GM18873 (cell line): ENCODE measurements at regions not wholly inside any gene's neighbourhood (a gene's known extent, or its start where the extent isn't known, plus 50 kb on each side); places are given as distances from the start of the nearest gene placed in this dataset.

Experiments used
- ATAC-seq: cut with Tn5 transposase; IDR thresholded peaks from one replicate; pipeline ENCODE4 v1.9.1; 2021; ENCODE audit warnings: mild to moderate bottlenecking, moderate library complexity, moderate number of reproducible peaks; ENCODE audit not compliant: unreplicated experiment, low FRiP score

DNA sequence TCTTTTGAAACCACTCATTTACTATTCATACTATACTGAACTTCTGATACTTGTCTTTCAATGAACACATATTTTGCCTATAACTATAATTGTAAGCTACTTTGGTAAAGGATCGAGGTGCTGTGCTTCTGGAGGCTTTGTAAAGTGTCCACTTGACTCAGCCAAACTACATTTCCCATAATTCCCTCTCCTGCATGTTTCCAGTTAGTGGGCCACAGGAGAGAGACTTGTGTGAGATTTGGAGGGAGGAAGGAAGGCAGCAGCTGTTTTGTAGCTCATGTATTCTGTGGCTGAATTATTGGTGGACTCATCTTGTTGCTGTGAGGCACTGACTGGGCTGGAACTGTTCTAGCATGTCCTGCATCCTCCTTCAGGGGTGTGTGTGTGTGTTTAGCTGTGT is 328.8 kb downstream of the ARL6IP6 start:
- ATAC-seq, result no peak

DNA sequence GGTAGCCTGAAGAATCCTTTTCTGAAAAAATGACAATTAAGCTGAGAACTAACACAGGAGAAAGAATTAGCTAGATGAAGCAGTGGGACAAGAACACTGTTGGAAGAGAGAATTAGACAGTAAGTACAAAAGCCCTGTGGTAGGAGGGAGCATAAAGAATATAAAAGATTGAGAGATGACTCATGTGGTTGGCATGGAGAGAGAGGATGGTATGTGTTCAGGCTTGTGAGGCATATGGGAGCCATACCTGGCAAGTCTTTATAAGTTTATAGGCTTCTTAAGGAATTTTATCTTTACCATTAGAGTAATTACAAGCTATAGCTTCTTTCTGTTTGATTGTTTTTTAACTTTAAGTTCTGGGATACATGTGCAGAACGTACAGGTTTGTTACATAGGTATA is 325.0 kb downstream of the ARL6IP6 start:
- no peak for ATAC-seq

DNA sequence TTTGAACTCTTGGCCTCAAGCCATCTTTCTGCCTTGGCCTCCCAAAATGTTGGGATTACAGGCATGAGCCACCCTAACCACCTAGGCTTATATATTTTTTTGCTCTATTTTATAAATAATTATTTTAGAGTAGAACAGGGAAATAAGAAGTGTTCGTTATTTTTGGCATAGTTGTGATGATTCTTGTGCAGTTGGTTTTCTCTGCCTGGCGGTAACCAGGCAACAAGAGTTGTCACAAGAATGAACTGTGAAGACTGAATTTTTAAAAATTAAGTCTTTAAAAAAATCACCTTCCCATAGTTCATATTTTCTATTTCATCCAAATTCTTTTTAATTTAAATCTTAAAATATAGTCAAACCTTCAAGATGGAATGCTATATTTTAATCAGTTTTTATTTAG is 310.2 kb downstream of the ARL6IP6 start:
- ATAC-seq, result no peak

- no peak for ATAC-seq
Observed at GRCh38 chr2:153027533-153027932, 309.1 kb downstream of the ARL6IP6 start.

DNA sequence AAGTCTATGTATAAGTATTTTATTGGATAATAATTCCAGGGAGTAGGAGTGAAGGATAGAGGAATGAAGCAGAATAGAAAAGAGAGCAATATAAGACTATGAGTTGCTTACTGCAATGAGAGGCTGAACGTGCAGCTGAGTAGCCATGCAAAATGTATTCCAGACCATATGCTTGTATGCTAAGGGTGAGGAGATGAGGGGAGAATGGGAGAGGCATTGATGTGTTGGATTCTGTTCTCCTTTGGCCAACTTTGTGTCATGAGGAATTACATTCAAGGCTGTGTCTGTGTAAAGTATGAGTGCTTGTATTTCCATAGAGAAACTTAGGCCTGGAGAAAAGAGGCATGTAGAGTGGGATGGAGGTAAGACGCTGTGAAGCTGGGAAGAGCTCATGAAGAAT is 301.8 kb downstream of the ARL6IP6 start:
- no peak for ATAC-seq

DNA sequence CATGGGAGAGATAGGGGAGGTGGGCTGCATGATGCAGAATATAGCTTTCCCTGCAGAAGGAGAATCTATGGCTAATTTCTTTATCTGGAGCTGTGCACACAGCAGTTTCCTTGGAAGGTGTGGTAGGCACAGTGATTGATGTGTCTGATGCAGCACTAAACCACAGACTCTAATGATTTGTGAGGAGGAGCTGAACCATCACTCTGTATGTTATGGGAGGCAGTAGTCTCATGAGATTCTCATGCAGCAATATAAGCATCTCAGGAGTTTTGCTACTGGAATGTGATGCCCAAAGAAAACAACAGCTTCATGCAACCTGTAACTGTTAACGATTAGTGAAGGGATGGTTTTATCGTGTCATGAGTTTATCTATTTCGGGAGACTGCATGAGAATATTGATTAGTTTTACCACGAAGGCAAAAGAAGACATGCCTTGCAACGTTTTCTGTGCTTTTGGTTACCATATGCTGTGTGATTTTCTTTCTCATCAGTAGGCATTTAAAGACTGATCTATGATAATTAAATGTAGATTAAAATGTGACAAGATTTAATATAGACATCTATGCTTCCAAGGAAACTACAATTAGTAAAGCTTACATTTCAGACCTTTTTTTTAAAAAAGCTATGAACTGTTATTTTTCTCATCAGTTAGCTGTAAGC is 286.8 kb downstream of the ARL6IP6 start:
- no peak for ATAC-seq

DNA sequence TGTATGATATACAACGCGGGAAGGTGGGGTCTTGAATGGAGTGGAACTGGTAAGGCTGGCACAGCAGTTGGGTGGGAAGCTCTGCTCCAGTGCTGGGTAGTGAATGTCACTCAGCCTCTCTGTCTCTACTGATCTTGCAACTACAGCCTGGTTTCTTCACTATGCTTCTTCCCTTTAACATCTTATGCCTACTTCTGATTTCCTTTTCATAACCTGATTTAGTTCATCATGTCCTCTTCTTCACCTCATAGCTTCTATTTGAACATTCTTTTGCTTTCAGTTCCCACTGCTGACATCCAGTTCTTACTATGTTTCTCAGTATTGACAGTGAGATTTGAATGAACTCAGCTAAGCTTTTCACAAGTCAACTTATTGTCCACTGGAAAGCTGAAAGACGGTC is 286.2 kb downstream of the ARL6IP6 start:
- no peak for ATAC-seq

DNA sequence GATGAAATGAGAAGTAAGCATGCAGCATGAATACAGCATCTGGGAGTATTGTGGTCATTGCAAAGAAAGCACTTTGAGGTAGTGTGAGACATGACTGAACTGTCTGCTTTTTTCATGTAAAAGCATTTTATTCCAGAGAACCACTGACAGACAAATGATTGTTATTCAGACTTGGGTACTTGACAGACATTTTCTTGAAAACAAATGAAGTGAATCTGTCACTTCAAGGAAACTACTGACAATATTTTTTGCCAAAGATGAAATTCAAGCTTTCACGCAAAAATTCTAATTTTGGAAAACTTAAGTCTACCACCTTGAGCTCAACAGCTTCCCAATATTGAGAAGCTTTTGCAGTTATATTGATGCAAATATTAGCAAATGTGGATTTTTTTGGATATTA is 255.7 kb downstream of the ARL6IP6 start:
- ATAC-seq, result no peak

DNA sequence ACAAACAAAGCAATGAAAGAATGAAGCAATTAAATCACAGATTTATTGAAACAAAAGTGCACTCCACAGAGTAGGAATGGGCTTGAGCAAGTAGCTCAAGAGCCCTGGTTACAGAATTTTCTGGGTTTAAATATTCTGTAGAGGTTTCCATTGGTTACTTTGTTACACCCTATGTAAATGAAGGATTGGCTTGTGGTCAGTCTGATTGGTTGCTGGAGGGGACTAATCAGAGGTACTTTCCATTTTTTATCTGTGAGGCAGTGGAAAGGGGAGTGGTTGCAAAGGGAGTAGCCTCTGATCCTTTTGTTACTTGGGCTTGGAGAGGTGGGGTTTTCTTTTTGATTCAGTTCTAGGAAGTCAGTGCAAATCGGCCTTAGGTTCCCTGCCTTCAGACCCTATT is 253.3 kb downstream of the ARL6IP6 start:
- no peak for ATAC-seq

GRCh38 chr2:152962446-152962845 is 244.0 kb downstream of the ARL6IP6 start:
- no peak for ATAC-seq

GRCh38 chr2:152961351-152961750 is 242.9 kb downstream of the ARL6IP6 start:
- no peak for ATAC-seq

DNA sequence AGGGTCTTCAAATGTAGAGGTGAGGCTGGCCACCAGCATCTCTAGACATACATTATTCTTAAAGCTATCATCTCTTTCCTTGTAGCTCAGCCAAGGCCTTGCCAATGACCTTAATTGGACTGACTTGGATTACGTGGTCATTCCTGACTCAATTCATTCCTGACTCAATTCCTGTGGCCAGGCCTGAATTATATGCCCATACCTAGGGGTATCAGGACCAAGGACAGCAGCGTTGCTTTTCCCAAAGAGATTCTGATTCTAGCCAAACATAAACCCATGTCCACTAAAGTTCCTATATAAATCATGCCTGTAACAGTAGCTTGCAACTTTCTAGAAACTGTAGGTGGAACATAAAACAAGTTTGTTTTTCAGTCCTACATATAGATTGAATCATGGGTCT is 231.7 kb downstream of the ARL6IP6 start:
- ATAC-seq, result no peak

DNA sequence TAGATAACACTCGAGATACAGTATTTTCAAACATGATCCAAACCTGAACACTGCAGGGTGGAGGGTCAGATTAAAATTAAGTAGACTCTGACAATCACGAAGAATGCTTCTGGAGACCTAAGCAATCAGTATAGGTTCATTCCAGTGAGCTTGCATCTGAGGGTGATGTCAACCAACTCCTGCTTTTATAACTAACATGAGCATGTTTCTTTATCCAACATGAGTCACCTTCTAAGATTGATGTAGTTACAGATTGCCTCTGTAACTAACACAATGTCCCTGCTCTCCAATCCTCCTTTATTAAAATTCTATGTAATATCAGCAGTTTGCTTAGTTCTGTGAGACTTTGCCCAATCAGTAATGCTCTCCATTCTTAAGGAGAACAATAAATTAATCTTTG is 225.7 kb downstream of the ARL6IP6 start:
- ATAC-seq, result no peak

DNA sequence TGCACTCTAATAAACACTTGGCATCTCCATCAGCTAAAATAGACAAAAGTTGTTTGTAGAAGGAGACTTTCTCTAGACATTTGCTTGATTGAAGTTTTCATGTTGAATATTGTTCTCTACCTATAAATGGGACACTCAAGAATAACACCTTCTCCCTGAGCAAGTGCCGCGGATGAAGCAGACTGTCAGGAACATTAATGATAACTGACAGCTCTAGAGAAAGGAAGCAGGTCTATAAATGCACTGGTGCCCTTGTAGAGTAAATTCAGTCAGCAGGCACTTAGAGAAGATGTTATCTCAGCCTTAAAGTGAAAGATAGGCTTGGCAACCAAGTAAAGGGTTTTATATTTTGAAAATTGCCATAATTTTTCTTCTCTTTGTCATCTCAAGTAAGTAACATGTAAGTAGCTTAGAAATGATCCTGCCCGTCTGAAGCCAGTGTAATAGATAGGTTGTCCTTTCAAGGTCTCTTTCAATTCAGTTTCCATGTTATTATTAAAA is 224.6 kb downstream of the ARL6IP6 start:
- ATAC-seq, result no peak

- ATAC-seq, result no peak
Observed at GRCh38 chr2:152930501-152930900, 212.1 kb downstream of the ARL6IP6 start.

DNA sequence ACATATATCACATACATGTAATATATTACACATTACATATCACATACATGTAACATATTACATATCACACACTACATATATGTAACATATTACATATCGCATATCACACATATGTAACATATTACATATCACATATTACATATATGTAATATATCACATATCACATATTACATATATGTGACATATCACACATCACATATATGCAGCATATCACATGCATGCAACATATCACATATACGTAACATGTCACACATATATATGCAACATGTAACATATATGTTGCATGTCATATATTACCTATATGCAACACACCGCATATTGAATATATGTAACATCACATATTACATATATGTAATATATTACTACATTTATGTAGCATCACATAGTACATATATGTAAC is 211.2 kb downstream of the ARL6IP6 start:
- no peak for ATAC-seq

- ATAC-seq, result peak; percentile 67
Observed at GRCh38 chr2:152925547-152926448, 207.4 kb downstream of the ARL6IP6 start.

DNA sequence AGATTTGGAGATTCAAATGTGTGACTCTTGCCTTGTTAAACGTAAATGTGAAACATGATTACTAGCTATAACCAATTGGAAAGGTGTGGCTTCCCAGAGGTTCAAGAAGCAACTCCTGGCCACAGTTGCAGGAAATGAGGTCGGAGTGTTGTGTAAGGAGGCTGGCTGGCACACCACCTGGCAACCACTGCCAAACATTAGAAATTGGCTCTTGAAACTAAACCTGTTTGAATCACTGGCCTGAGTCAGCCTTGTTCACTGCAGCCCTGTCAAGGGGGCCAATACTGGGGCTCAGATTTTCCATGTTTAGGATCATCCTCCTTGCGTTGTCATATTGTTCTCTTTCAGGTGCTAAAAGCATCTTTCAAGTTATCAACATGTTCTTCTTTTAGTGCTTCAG is 206.3 kb downstream of the ARL6IP6 start:
- ATAC-seq, result no peak

DNA sequence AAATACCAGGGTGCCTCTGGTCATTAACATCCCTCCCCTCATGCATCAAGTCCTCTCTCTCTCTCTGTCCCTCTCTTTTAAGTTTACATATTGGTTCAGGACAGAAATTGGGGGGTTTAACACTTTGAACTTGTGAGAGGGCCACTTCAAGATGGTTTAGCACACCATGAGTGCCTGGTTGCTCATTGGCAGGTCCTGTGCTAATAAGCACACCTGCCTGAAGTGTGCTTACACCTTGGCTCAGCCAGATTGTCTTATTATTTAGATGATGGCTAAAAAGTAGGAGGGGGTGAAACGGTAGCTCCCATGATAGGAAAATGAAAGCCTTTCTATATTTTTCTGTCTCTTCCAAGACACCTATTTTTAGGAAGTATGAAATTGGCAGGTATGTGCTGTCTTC is 205.8 kb downstream of the ARL6IP6 start:
- no peak for ATAC-seq

DNA sequence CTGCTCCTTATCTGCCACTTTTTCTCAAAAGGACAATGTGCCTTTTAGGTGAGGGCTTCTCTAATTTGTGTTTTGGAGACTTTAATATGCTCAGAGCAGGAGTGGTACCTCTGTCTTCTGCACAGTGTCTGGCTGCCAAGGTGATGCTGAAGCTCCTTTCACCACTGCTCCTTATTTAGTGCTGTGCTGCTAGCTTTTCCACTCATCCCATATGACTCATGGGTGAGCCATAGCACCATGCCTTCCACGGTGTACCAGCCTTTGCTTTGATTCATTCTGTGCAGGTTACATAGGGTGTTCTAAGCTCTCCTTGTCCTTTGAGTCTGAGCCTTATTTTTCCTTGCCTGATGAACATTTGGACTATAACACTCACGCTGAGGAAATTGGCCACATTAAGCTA is 202.4 kb downstream of the ARL6IP6 start:
- no peak for ATAC-seq

DNA sequence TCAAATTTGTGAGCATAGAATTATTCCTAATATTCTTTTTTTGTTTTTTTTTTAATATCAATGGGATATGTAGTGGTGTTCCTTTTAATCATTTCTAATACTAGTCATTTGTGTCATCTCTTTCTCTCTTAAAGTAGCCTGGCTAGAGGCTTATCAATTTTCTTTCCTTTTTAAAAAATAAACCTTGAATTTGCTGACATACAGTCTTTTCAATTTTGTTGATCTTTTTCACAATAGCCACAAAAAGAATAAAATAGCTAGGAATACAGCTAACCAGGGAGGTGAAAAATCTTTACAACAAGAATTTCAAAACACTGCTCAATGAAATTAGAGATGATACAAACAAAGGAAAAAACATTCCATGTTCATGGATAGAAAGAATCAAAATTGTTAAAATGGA is 192.6 kb downstream of the ARL6IP6 start:
- ATAC-seq, result no peak

DNA sequence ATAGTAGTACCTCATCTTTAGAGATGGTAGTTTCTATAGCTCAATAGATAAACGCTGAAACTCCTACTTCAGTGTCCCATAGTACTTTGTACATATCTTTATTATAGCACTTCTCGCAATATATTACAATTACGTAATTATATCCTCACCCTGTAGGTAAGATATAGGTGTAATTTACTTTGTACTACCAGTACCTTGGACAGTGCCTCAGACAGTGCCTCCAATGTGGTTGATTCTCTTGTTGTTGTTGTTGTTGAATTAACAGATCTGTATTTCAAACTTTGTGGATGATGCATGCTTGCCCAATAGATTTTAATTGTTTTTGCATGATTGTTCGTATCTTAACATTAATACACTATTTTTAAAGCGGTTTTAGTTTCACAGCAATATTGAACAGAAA is 188.6 kb downstream of the ARL6IP6 start:
- no peak for ATAC-seq
